ENCODE measurements at regions not wholly inside any gene's neighbourhood (a gene's known extent, or its start where the extent isn't known, plus 50 kb on each side); places are given as distances from the start of the nearest gene placed in this dataset.
"Not testable (repeated sequence)": the region's sequence is repeated elsewhere in the genome, so short reads cannot be mapped to it uniquely, and the experiment has no call there.

GRCh38 chr18:38489721-38490120, 924.1 kb upstream of the CELF4 start:
- not testable (repeated sequence) for H3K4me3 ChIP-seq (ENCODE audit: low read depth, low read length); DNase-seq (ENCODE audit: extremely low spot score); H3K27ac ChIP-seq (ENCODE audit: low read depth); H3K4me1 ChIP-seq (ENCODE audit: insufficient read depth); H3K36me3 ChIP-seq (ENCODE audit: insufficient read depth)
- 71% methylated on average over 8 of the region's 8 CpGs for WGBS

- no peaks in the 10 kb centered on the region for H3K36me3 ChIP-seq (ENCODE audit: insufficient read depth)
- H3K4me1 ChIP-seq (ENCODE audit: insufficient read depth): no peaks in the 10 kb centered on the region
- H3K27ac ChIP-seq (ENCODE audit: low read depth): no peak overlapping the region
- 79% methylated on average over 2 of the region's 2 CpGs for WGBS
- DNase-seq (ENCODE audit: extremely low spot score): no peak
- no peak overlapping the region for H3K4me3 ChIP-seq (ENCODE audit: low read depth, low read length)
Measured at GRCh38 chr18:38487521-38487920, 921.9 kb upstream of the CELF4 start.

- no peaks in the 10 kb centered on the region for H3K4me1 ChIP-seq (ENCODE audit: insufficient read depth)
- no peaks in the 10 kb centered on the region for H3K36me3 ChIP-seq (ENCODE audit: insufficient read depth)
- 67% methylated on average over 5 of the region's 5 CpGs for WGBS
- no peak overlapping the region for H3K27ac ChIP-seq (ENCODE audit: low read depth)
- no peak for DNase-seq (ENCODE audit: extremely low spot score)
- no peak overlapping the region for H3K4me3 ChIP-seq (ENCODE audit: low read depth, low read length)
Measured at GRCh38 chr18:38483326-38483725, 917.7 kb upstream of the CELF4 start.

GRCh38 chr18:38481576-38481975, 916.0 kb upstream of the CELF4 start:
- no peak for DNase-seq (ENCODE audit: extremely low spot score)
- H3K4me3 ChIP-seq (ENCODE audit: low read depth, low read length): no peak overlapping the region
- H3K36me3 ChIP-seq (ENCODE audit: insufficient read depth): no peaks in the 10 kb centered on the region
- 73% methylated on average over 5 of the region's 5 CpGs for WGBS
- H3K4me1 ChIP-seq (ENCODE audit: insufficient read depth): no peaks in the 10 kb centered on the region
- no peak overlapping the region for H3K27ac ChIP-seq (ENCODE audit: low read depth)

- Histone ChIP-seq H3K27ac (ENCODE audit: low read depth) (no peak overlapping the region), H3K4me3 (ENCODE audit: low read depth, low read length) (no peak overlapping the region), H3K36me3 (ENCODE audit: insufficient read depth) (no peaks in the 10 kb centered on the region), H3K4me1 (ENCODE audit: insufficient read depth) (no peaks in the 10 kb centered on the region)
- no peak for DNase-seq (ENCODE audit: extremely low spot score)
- WGBS: 86% methylated on average over 2 of the region's 2 CpGs
Measured at GRCh38 chr18:38475686-38476085, 910.1 kb upstream of the CELF4 start.

- Histone ChIP-seq H3K36me3 (ENCODE audit: insufficient read depth) (no peaks in the 10 kb centered on the region), H3K27ac (ENCODE audit: low read depth) (no peak overlapping the region), H3K4me1 (ENCODE audit: insufficient read depth) (no peaks in the 10 kb centered on the region), H3K4me3 (ENCODE audit: low read depth, low read length) (no peak overlapping the region)
- DNase-seq (ENCODE audit: extremely low spot score): no peak
- WGBS: 83% methylated on average over 2 of the region's 2 CpGs
Measured at GRCh38 chr18:38473535-38473934, 907.9 kb upstream of the CELF4 start.

- H3K4me1 ChIP-seq (ENCODE audit: insufficient read depth): no peaks in the 10 kb centered on the region
- DNase-seq (ENCODE audit: extremely low spot score): no peak
- H3K36me3 ChIP-seq (ENCODE audit: insufficient read depth): no peaks in the 10 kb centered on the region
- H3K27ac ChIP-seq (ENCODE audit: low read depth): no peak overlapping the region
- no peak overlapping the region for H3K4me3 ChIP-seq (ENCODE audit: low read depth, low read length)
Measured at GRCh38 chr18:38470421-38470820, 904.8 kb upstream of the CELF4 start.

- no peak overlapping the region for H3K27ac ChIP-seq (ENCODE audit: low read depth)
- 91% methylated on average over 2 of the region's 2 CpGs for WGBS
- H3K4me3 ChIP-seq (ENCODE audit: low read depth, low read length): no peak overlapping the region
- H3K4me1 ChIP-seq (ENCODE audit: insufficient read depth): no peaks in the 10 kb centered on the region
- H3K36me3 ChIP-seq (ENCODE audit: insufficient read depth): no peaks in the 10 kb centered on the region
- no peak for DNase-seq (ENCODE audit: extremely low spot score)
Measured at GRCh38 chr18:38466426-38466825, 900.8 kb upstream of the CELF4 start.

GRCh38 chr18:38464024-38464423, 898.4 kb upstream of the CELF4 start:
- 97% methylated on average over 1 of the region's 1 CpG for WGBS

GRCh38 chr18:38460657-38461056, 895.1 kb upstream of the CELF4 start:
- Histone ChIP-seq H3K27ac (ENCODE audit: low read depth) (no peak overlapping the region), H3K4me1 (ENCODE audit: insufficient read depth) (no peaks in the 10 kb centered on the region), H3K4me3 (ENCODE audit: low read depth, low read length) (no peak overlapping the region), H3K36me3 (ENCODE audit: insufficient read depth) (no peaks in the 10 kb centered on the region)
- 84% methylated on average over 4 of the region's 4 CpGs for WGBS
- no peak for DNase-seq (ENCODE audit: extremely low spot score)

More at GRCh38 chr18:38464024-38464423, 898.4 kb upstream of the CELF4 start:
- DNase-seq (ENCODE audit: extremely low spot score): no peak
- Histone ChIP-seq H3K27ac (ENCODE audit: low read depth) (no peak overlapping the region), H3K4me1 (ENCODE audit: insufficient read depth) (no peaks in the 10 kb centered on the region), H3K4me3 (ENCODE audit: low read depth, low read length) (no peak overlapping the region), H3K36me3 (ENCODE audit: insufficient read depth) (no peaks in the 10 kb centered on the region)

- DNase-seq (ENCODE audit: extremely low spot score): no peak
- 40% methylated on average over 14 of the region's 14 CpGs for WGBS
- no peaks in the 10 kb centered on the region for H3K36me3 ChIP-seq (ENCODE audit: insufficient read depth)
- no peak overlapping the region for H3K4me3 ChIP-seq (ENCODE audit: low read depth, low read length)
- no peaks in the 10 kb centered on the region for H3K4me1 ChIP-seq (ENCODE audit: insufficient read depth)
- H3K27ac ChIP-seq (ENCODE audit: low read depth): no peak overlapping the region
Measured at GRCh38 chr18:38459131-38459994, 893.8 kb upstream of the CELF4 start.

- Histone ChIP-seq H3K4me3 (ENCODE audit: low read depth, low read length) (no peak overlapping the region), H3K4me1 (ENCODE audit: insufficient read depth) (no peaks in the 10 kb centered on the region), H3K36me3 (ENCODE audit: insufficient read depth) (no peaks in the 10 kb centered on the region), H3K27ac (ENCODE audit: low read depth) (no peak overlapping the region)
- no peak for DNase-seq (ENCODE audit: extremely low spot score)
- 35% methylated on average over 3 of the region's 3 CpGs for WGBS
Measured at GRCh38 chr18:38458698-38459097, 893.1 kb upstream of the CELF4 start.

GRCh38 chr18:38456253-38456652, 890.7 kb upstream of the CELF4 start:
- Histone ChIP-seq H3K4me1 (ENCODE audit: insufficient read depth) (no peaks in the 10 kb centered on the region), H3K36me3 (ENCODE audit: insufficient read depth) (no peaks in the 10 kb centered on the region), H3K4me3 (ENCODE audit: low read depth, low read length) (no peak overlapping the region), H3K27ac (ENCODE audit: low read depth) (no peak overlapping the region)
- DNase-seq (ENCODE audit: extremely low spot score): no peak
- WGBS: 77% methylated on average over 5 of the region's 5 CpGs

- H3K27ac ChIP-seq (ENCODE audit: low read depth): no peak overlapping the region
- no peaks in the 10 kb centered on the region for H3K4me1 ChIP-seq (ENCODE audit: insufficient read depth)
- no peak for DNase-seq (ENCODE audit: extremely low spot score)
- H3K4me3 ChIP-seq (ENCODE audit: low read depth, low read length): no peak overlapping the region
- no peaks in the 10 kb centered on the region for H3K36me3 ChIP-seq (ENCODE audit: insufficient read depth)
- WGBS: 84% methylated on average over 1 of the region's 1 CpG
Measured at GRCh38 chr18:38454764-38455469, 889.3 kb upstream of the CELF4 start.
